Neuronal stem cell (in vitro differentiated cells): ENCODE measurements at regions not wholly inside any gene's neighbourhood (a gene's known extent, or its start where the extent isn't known, plus 50 kb on each side); places are given as distances from the start of the nearest gene placed in this dataset.

Experiments
- DNase-seq: peaks from one replicate; pipeline ENCODE4 v3.0.0-alpha.2; 2013; ENCODE audit warnings: low spot score
- H2AFZ ChIP-seq: one replicate; pipeline ENCODE4 v1.6.1; 2013; ENCODE audit warnings: mild to moderate bottlenecking, low read length, inconsistent platforms
- H2AK5ac ChIP-seq: 2 replicates; pipeline ENCODE4 v1.6.1; 2013; ENCODE audit warnings: low read depth, mild to moderate bottlenecking, inconsistent platforms, low read length, moderate library complexity, mixed read lengths
- H2BK120ac ChIP-seq: 2 replicates; pipeline ENCODE4 v1.6.1; 2013; ENCODE audit warnings: low read depth, mild to moderate bottlenecking, inconsistent platforms, low read length, moderate library complexity, mixed read lengths
- H2BK12ac ChIP-seq: one replicate; pipeline ENCODE4 v1.6.1; 2013; ENCODE audit warnings: low read length, inconsistent platforms
- H2BK15ac ChIP-seq: 2 replicates; pipeline ENCODE4 v1.6.1; 2013; ENCODE audit warnings: mild to moderate bottlenecking, low read length, inconsistent platforms, mixed read lengths
- H2BK5ac ChIP-seq: one replicate; pipeline ENCODE4 v1.6.1; 2013; ENCODE audit warnings: inconsistent platforms, mild to moderate bottlenecking, low read length, moderate library complexity
- H3K14ac ChIP-seq: one replicate; pipeline ENCODE4 v1.6.1; 2013; ENCODE audit warnings: low read length, inconsistent platforms
- H3K18ac ChIP-seq: 2 replicates; pipeline ENCODE4 v1.6.1; 2013; ENCODE audit warnings: low read length, inconsistent platforms
- H3K23ac ChIP-seq: 2 replicates; pipeline ENCODE4 v1.6.1; 2013; ENCODE audit warnings: low read depth, mild to moderate bottlenecking, mixed read lengths, low read length, inconsistent platforms; ENCODE audit not compliant: poor library complexity
- H3K27ac ChIP-seq: replicated peaks from 3 replicates; pipeline ENCODE4 v1.5.1; 2013; ENCODE audit warnings: low read length, inconsistent platforms
- H3K27me3 ChIP-seq, 3 experiments: 2 replicates each; pipeline ENCODE4 v1.6.1; 2013; ENCODE audit warnings: low read length in 3 of 3, mild to moderate bottlenecking in 2 of 3, inconsistent platforms in 1 of 3, low read depth in 1 of 3, mixed read lengths in 1 of 3, moderate library complexity in 1 of 3; ENCODE audit not compliant: control insufficient read depth in 3 of 3, insufficient read depth in 3 of 3
- H3K36me3 ChIP-seq, 2 donors: replicated peaks in 1 of 2; 2 replicates each; pipeline ENCODE4 v1.6.1; 2013; ENCODE audit warnings: low read length in 2 of 2; ENCODE audit not compliant: control insufficient read depth in 2 of 2, insufficient read depth in 2 of 2
- H3K4ac ChIP-seq: 2 replicates; pipeline ENCODE4 v1.6.1; 2013; ENCODE audit warnings: inconsistent platforms, mild to moderate bottlenecking, low read length, moderate library complexity
- H3K4me1 ChIP-seq, 2 donors: 1 replicate in 1 of 2; 2 replicates in 1 of 2; pipeline ENCODE4 v1.6.1; 2013; ENCODE audit warnings: low read length in 2 of 2, low read depth in 1 of 2; ENCODE audit not compliant: control insufficient read depth in 2 of 2, insufficient read depth in 1 of 2
- H3K4me2 ChIP-seq: one replicate; pipeline ENCODE4 v1.6.1; 2013; ENCODE audit warnings: mild to moderate bottlenecking, low read length, inconsistent platforms; ENCODE audit not compliant: insufficient read depth, poor library complexity, severe bottlenecking
- H3K4me3 ChIP-seq, 2 donors: 2 replicates each; pipeline ENCODE4 v1.5.1; 2013; ENCODE audit warnings: low read length in 2 of 2, mild to moderate bottlenecking in 2 of 2, inconsistent platforms in 1 of 2, moderate library complexity in 1 of 2
- H3K79me1 ChIP-seq: one replicate; pipeline ENCODE4 v1.6.1; 2013; ENCODE audit warnings: low read depth, mild to moderate bottlenecking, inconsistent platforms, low read length, moderate library complexity
- H3K9ac ChIP-seq: one replicate; pipeline ENCODE4 v1.6.1; 2013; ENCODE audit warnings: mild to moderate bottlenecking, low read depth, low read length, inconsistent platforms; ENCODE audit not compliant: poor library complexity
- H3K9me3 ChIP-seq, 2 donors: replicated peaks in 1 of 2; 2 replicates each; pipeline versions ENCODE3 to v1.6.1; 2013; ENCODE audit warnings: low read length in 2 of 2, mild to moderate bottlenecking in 2 of 2, inconsistent platforms in 1 of 2, low read depth in 1 of 2, mixed read lengths in 1 of 2, moderate library complexity in 1 of 2; ENCODE audit not compliant: control insufficient read depth in 2 of 2, insufficient read depth in 1 of 2
- H4K8ac ChIP-seq: one replicate; pipeline ENCODE4 v1.6.1; 2013; ENCODE audit warnings: low read depth, mild to moderate bottlenecking, inconsistent platforms, low read length, moderate library complexity
- H4K91ac ChIP-seq: one replicate; pipeline ENCODE4 v1.6.1; 2013; ENCODE audit warnings: low read length, low read depth, mild to moderate bottlenecking, inconsistent platforms; ENCODE audit not compliant: poor library complexity
- WGBS, 2 donors: extraction: QIAGEN DNeasy Blood & Tissue Kit; methylation state at CpG; one replicate each; pipeline ENCODE4 v1.1.7; 2013; ENCODE audit warnings: missing lambda C conversion rate in 2 of 2, mixed read lengths in 1 of 2; ENCODE audit not compliant: insufficient read length in 2 of 2, insufficient replicate concordance in 1 of 2; ENCODE audit errors: extremely low coverage in 2 of 2; 5-methylcytosine and 5-hydroxymethylcytosine counted together

DNA sequence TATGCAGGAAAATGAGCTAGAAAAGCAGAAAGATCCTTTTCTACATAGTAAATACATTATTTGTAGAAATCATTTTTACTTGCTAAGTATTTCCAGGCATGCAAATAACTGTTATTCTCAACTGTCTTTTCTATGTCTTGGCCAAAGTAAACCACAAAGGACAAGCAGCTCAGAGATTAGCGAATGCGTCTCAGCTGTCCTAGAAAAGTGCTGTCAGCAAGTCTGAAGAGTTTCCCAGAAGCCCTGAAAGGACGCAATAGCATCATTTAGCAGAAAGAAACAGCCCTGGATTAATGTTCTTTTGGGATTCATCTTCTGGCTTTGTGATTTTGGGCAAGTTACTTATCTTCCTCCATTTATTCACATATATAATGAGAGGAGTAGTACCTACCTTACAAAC is 100.3 kb downstream of the ZIC1 start:
- H3K4me2 ChIP-seq, result no peak overlapping the region
- H3K9me3 ChIP-seq, result no peaks in the 10 kb centered on the region
- H2AFZ ChIP-seq, result no peak overlapping the region
- H3K27me3 ChIP-seq, result no peaks in the 10 kb centered on the region
- H2BK5ac ChIP-seq, result no peak overlapping the region
- no peaks in the 10 kb centered on the region for H3K4me1 ChIP-seq
- H3K36me3 ChIP-seq, result no peaks in the 10 kb centered on the region
- H4K91ac ChIP-seq, result no peak overlapping the region
- H2BK12ac ChIP-seq, result no peak overlapping the region
- no peak overlapping the region for H3K4ac ChIP-seq
- no peak overlapping the region for H3K9ac ChIP-seq
- no peak for DNase-seq
- H3K18ac ChIP-seq, result no peak overlapping the region
- no CpG with 5 or more reads among the region's 3 CpGs for WGBS, 2 donors
- no peak overlapping the region for H2BK15ac ChIP-seq
- H3K4me3 ChIP-seq, result no peak overlapping the region
- H3K14ac ChIP-seq, result no peak overlapping the region
- no peaks in the 10 kb centered on the region for H3K79me1 ChIP-seq
- no peak overlapping the region for H2BK120ac ChIP-seq
- no peak overlapping the region for H3K27ac ChIP-seq
- no peak overlapping the region for H4K8ac ChIP-seq
- no peak overlapping the region for H3K23ac ChIP-seq
- no peak overlapping the region for H2AK5ac ChIP-seq

DNA sequence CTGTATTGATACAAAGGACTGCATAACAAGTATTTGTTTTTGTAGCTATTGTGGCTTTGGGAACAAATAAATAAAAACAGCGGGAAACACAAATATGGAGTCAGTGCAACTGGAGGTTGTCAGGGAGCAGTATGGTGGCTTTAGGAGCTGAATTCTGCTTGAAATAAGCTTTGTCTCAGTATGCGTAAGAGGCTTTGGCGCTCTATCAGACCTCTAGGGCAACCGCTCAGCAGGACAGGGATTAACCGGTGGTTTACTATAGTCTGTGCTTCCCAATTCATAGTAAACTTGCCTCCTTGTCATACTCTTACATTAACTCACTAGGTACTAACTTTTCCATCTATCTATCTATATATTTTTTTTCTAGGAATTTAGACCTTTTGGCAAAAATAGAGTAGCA is 104.6 kb downstream of the ZIC1 start:
- no peak overlapping the region for H2BK5ac ChIP-seq
- no peak overlapping the region for H3K4ac ChIP-seq
- peaks cover 0 to 2% of the 10 kb centered on the region in 2 donors for H3K4me1 ChIP-seq
- WGBS, 2 donors, result no CpG with 5 or more reads among the region's 5 CpGs
- no peaks in the 10 kb centered on the region for H3K9me3 ChIP-seq
- no peaks in the 10 kb centered on the region for H3K36me3 ChIP-seq
- H3K4me2 ChIP-seq, result no peak overlapping the region
- no peak overlapping the region for H2BK120ac ChIP-seq
- no peak overlapping the region for H2BK12ac ChIP-seq
- H2AK5ac ChIP-seq, result no peak overlapping the region
- no peak overlapping the region for H3K9ac ChIP-seq
- H3K23ac ChIP-seq, result no peak overlapping the region
- no peak overlapping the region for H3K18ac ChIP-seq
- H2BK15ac ChIP-seq, result no peak overlapping the region
- H3K27me3 ChIP-seq, result no peaks in the 10 kb centered on the region
- H2AFZ ChIP-seq, result no peak overlapping the region
- peak; percentile 30 for DNase-seq
- no peak overlapping the region for H4K8ac ChIP-seq
- no peaks in the 10 kb centered on the region for H3K79me1 ChIP-seq
- peak overlapping the region; percentile 30 for H3K27ac ChIP-seq
- no peak overlapping the region for H3K14ac ChIP-seq
- no peak overlapping the region for H3K4me3 ChIP-seq
- no peak overlapping the region for H4K91ac ChIP-seq

DNA sequence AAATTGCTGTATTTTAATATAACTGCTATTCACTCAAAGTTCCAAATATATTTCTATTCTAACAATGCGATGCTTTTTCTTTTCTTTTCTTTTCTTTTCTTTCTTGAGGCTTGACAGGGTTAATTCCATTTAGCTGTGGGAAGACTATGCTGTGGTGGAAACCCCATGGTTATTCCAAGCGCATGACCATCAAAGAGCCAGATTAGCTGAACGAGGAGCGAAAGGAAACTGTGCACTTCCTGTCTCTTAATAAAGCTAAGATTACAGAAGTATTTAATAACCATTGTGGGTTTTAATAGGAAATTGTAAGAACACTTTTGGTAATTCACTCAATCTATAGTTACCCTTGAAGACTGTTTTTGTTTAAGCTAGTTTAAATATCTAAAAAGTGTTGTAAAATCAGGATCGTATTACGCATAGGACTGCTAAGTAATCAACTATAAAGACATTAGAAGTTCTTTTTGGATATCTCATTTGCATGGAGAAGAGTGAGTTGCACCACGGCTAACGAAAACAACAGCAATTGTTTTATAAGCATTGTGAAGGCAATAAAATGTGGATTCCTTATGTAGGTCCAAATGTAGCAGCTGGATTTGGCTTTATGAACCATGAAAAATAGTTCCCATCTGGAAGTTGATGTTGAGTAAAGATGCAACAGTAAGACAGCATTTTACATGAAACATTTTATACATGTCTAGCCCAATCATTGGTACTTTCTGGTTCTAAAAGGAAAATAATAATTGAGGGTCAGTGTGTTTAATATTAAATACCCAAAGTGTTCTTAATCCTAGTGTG is 105.4 kb downstream of the ZIC1 start:
- H3K23ac ChIP-seq, result no peak overlapping the region
- no peaks in the 10 kb centered on the region for H3K79me1 ChIP-seq
- H2BK5ac ChIP-seq, result no peak overlapping the region
- no peaks in the 10 kb centered on the region for H3K9me3 ChIP-seq
- H3K27ac ChIP-seq, result peak overlapping the region; percentile 51
- no peak overlapping the region for H3K4me3 ChIP-seq
- DNase-seq, result no peak
- no peak overlapping the region for H3K14ac ChIP-seq
- no peak overlapping the region for H2BK12ac ChIP-seq
- H3K18ac ChIP-seq, result no peak overlapping the region
- H4K8ac ChIP-seq, result no peak overlapping the region
- H2BK15ac ChIP-seq, result no peak overlapping the region
- no peak overlapping the region for H3K4ac ChIP-seq
- H2AK5ac ChIP-seq, result no peak overlapping the region
- H3K4me1 ChIP-seq, result peaks cover 0 to 2% of the 10 kb centered on the region in 2 donors
- no peak overlapping the region for H2BK120ac ChIP-seq
- no peak overlapping the region for H3K4me2 ChIP-seq
- H2AFZ ChIP-seq, result no peak overlapping the region
- no peak overlapping the region for H3K9ac ChIP-seq
- WGBS, 2 donors, result no CpG with 5 or more reads among the region's 8 CpGs
- H3K36me3 ChIP-seq, result no peaks in the 10 kb centered on the region
- H3K27me3 ChIP-seq, result no peaks in the 10 kb centered on the region
- no peak overlapping the region for H4K91ac ChIP-seq

DNA sequence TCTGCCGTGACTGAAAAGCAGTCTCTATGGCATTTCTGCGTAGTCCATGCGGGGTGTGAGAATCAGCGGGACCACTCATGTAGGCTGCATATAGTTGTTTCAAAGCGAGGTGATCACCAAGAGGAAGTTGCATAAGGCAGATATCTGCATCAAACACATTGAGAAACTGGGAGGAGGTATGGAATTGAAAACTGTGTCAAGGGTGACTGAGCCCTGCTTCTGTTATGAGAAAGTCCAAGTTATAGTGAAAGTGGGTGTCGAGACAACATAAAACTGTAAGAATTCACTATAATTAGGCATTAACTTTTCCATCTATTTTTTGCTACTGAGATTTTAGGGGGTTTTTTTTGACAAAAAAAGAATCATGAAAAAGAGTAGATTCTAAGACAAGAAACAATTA is 109.3 kb downstream of the ZIC1 start:
- Histone ChIP-seq H3K4me3 (no peak overlapping the region), H3K27me3 (no peaks in the 10 kb centered on the region), H3K4me1 (peaks cover 0 to 2% of the 10 kb centered on the region in 2 donors), H3K4me2 (no peak overlapping the region), H3K27ac (no peak overlapping the region), H3K14ac (no peak overlapping the region), H2AK5ac (no peak overlapping the region), H3K9ac (no peak overlapping the region), H3K18ac (no peak overlapping the region), H4K8ac (no peak overlapping the region), H3K23ac (no peak overlapping the region), H3K36me3 (no peaks in the 10 kb centered on the region), H3K4ac (no peak overlapping the region), H3K9me3 (no peaks in the 10 kb centered on the region), H3K79me1 (no peaks in the 10 kb centered on the region), H2BK15ac (no peak overlapping the region), H4K91ac (no peak overlapping the region), H2BK120ac (no peak overlapping the region), H2BK5ac (no peak overlapping the region), H2BK12ac (no peak overlapping the region), H2AFZ (no peak overlapping the region)
- no CpG with 5 or more reads among the region's 6 CpGs for WGBS, 2 donors
- no peak for DNase-seq
